WERI-Rb-1 (cell line): ENCODE measurements at regions not wholly inside any gene's neighbourhood (a gene's known extent, or its start where the extent isn't known, plus 50 kb on each side); places are given as distances from the start of the nearest gene placed in this dataset.

Experiments
- DNase-seq: peaks from one replicate; pipeline ENCODE4 v3.0.0-alpha.2; 2020
- H3K27ac ChIP-seq: fragments of 250-450 bp; sonication (Bioruptor Pico); 2 replicates; pipeline ENCODE4 v1.5.1; 2020; ENCODE audit warnings: mild to moderate bottlenecking, moderate library complexity
- H3K27me3 ChIP-seq: fragments of 250-450 bp; sonication (Bioruptor Pico); 2 replicates; pipeline ENCODE4 v1.5.1; 2021; ENCODE audit warnings: mild to moderate bottlenecking, low read depth, moderate library complexity; ENCODE audit not compliant: insufficient read depth, severe bottlenecking
- H3K36me3 ChIP-seq: fragments of 250-450 bp; sonication (Bioruptor Pico); 2 replicates; pipeline ENCODE4 v1.5.1; 2020; ENCODE audit warnings: mild to moderate bottlenecking, moderate library complexity
- H3K4me3 ChIP-seq: 2 replicates; pipeline ENCODE4 v1.5.1; 2011; ENCODE audit warnings: low read depth, mild to moderate bottlenecking, control low read depth, low read length
- H3K9me3 ChIP-seq: fragments of 250-450 bp; sonication (Bioruptor Pico); 2 replicates; pipeline ENCODE4 v1.5.1; 2021; ENCODE audit warnings: mild to moderate bottlenecking, moderate library complexity; ENCODE audit not compliant: severe bottlenecking
- CTCF ChIP-seq: IDR thresholded peaks from 2 replicates; pipeline ENCODE4 v1.5.1; 2011; ENCODE audit warnings: low read depth, mild to moderate bottlenecking, control low read depth, inconsistent platforms, low read length

- no peak for TF ChIP-seq CTCF
- no peaks in the 10 kb centered on the region for H3K27me3 ChIP-seq
- no peak overlapping the region for H3K27ac ChIP-seq
- H3K9me3 ChIP-seq = no peaks in the 10 kb centered on the region
- DNase-seq = no peak
- H3K4me3 ChIP-seq = no peak overlapping the region
- H3K36me3 ChIP-seq = no peaks in the 10 kb centered on the region
Observed at GRCh38 chr19:31600731-31601295, 251.6 kb upstream of the TSHZ3 start.

GRCh38 chr19:31601855-31602254, 252.6 kb upstream of the TSHZ3 start:
- Histone ChIP-seq H3K36me3 (no peaks in the 10 kb centered on the region), H3K27ac (no peak overlapping the region), H3K4me3 (no peak overlapping the region), H3K27me3 (no peaks in the 10 kb centered on the region), H3K9me3 (no peaks in the 10 kb centered on the region)
- TF ChIP-seq CTCF = no peak
- DNase-seq = no peak

GRCh38 chr19:31602548-31602947, 253.3 kb upstream of the TSHZ3 start:
- Histone ChIP-seq H3K4me3 (no peak overlapping the region), H3K36me3 (no peaks in the 10 kb centered on the region), H3K9me3 (no peaks in the 10 kb centered on the region), H3K27me3 (no peaks in the 10 kb centered on the region), H3K27ac (no peak overlapping the region)
- no peak for DNase-seq
- TF ChIP-seq CTCF = no peak

GRCh38 chr19:31604493-31605040, 255.3 kb upstream of the TSHZ3 start:
- H3K36me3 ChIP-seq = no peaks in the 10 kb centered on the region
- H3K27ac ChIP-seq = no peak overlapping the region
- TF ChIP-seq CTCF = no peak
- no peak overlapping the region for H3K4me3 ChIP-seq
- no peaks in the 10 kb centered on the region for H3K9me3 ChIP-seq
- no peak for DNase-seq
- H3K27me3 ChIP-seq = no peaks in the 10 kb centered on the region

- TF ChIP-seq CTCF = no peak
- H3K4me3 ChIP-seq = no peak overlapping the region
- no peak for DNase-seq
- no peaks in the 10 kb centered on the region for H3K9me3 ChIP-seq
- H3K27me3 ChIP-seq = no peaks in the 10 kb centered on the region
- no peaks in the 10 kb centered on the region for H3K36me3 ChIP-seq
- H3K27ac ChIP-seq = no peak overlapping the region
Observed at GRCh38 chr19:31610018-31610417, 260.8 kb upstream of the TSHZ3 start.
